GF-D8 (cell line): ENCODE measurements at regions not wholly inside any gene's neighbourhood (a gene's known extent, or its start where the extent isn't known, plus 50 kb on each side); places are given as distances from the start of the nearest gene placed in this dataset.

Experiments used
- DNase-seq: peaks from one replicate; lab custom pipeline; 2025; lab: John Stamatoyannopoulos, UW

DNA sequence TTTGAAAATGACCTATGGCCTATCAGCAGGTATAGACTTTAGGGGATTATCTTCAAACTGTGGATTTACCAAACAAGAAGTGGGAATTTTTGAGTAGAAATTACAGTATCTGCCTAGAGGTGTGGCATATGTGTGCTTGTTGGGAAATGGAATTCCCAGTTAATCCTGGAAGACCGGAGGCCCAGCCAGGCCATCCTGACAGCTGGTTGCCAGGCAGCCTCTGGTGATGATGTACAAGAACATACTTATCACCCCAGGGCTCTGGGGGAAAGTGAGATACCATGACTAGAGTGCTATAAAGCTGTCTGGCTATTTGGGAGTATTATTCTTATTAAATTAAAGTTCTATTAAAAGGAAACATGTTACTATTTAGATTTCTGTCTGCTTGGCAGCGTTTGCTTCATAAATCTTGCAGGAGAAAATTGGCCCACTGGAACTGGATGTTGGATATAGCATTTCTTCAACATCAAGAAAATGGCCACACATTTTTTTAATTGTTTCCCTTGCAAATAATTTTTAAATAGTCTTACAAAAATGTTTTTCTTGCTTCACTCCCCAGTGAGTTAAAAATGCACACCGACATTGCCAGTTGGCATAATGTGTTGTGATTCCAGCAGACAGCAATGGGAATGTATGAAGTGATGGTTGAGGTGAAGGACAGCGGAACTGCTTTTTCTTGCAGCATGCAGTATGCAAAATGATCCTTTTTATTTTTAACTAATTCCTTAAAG is 187.8 kb downstream of the MYLK4 start:
- DNase-seq = no peak

DNA sequence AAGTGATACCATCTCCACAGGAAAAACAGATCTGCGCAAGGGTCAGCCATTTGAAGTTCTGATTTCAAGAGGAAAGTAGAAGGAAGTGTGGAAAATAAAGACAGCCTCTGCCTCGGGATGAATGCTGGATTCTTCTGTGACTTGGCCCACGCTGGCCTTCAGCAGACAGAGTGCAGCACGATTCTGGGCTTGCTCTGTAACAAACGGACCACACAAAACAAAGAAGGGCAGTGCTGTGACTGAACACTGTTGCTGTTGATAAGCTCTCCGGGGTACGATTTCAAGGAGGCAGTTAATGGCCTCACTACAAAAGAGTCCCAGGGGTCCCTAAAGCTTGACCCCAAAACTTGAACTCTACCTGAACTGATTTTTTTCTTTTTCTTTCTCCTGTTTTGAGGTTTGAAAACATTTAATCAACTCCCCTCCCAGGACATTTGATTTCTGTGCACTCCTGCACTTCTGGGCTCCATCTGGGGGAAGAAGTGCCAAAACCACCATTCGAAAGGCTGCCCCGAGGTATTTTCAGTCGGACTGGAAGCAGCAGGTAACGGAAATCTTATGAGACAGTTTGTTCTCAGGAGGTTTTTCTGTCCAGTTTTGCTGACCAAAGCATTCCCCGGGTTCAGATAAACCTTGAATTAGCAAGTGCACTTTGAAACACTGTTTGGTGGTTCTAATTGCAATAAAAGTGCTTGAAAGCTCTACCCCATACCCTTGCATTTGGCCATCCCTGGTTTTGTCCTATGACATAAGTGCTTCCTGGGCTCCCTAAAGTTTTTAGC is 189.6 kb downstream of the MYLK4 start:
- no peak for DNase-seq

DNA sequence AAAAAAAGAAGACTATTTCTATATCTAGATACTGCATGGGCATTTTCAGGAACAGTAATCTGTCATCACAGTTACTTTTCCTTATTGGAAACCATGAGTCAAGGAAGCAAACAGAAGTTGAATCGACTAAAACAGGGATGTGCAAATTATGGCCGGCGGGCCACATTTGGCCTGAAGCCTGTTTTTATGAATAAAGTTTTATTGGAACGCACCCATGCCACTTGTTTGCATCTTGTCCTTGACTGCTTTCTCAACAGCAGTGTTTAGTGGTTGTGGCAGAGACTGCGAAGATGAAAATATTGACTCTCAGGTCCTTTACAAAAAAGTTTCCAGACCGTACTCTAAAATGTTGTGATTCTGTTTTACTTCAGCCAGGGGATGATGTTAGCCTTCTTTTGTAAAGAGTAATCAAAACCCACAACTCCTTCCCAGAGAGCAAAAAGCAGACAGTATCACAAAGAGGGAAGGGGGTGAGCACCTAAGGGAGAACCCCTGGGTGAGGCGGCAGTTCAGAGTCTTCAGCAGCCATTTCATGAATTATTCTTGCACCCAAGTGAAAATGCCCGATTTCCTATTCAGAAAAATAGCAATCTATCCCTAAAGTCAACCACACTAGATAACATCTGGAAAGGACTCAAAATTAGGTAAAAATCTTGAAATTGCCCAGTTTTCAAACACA is 190.4 kb downstream of the MYLK4 start:
- DNase-seq = no peak

DNA sequence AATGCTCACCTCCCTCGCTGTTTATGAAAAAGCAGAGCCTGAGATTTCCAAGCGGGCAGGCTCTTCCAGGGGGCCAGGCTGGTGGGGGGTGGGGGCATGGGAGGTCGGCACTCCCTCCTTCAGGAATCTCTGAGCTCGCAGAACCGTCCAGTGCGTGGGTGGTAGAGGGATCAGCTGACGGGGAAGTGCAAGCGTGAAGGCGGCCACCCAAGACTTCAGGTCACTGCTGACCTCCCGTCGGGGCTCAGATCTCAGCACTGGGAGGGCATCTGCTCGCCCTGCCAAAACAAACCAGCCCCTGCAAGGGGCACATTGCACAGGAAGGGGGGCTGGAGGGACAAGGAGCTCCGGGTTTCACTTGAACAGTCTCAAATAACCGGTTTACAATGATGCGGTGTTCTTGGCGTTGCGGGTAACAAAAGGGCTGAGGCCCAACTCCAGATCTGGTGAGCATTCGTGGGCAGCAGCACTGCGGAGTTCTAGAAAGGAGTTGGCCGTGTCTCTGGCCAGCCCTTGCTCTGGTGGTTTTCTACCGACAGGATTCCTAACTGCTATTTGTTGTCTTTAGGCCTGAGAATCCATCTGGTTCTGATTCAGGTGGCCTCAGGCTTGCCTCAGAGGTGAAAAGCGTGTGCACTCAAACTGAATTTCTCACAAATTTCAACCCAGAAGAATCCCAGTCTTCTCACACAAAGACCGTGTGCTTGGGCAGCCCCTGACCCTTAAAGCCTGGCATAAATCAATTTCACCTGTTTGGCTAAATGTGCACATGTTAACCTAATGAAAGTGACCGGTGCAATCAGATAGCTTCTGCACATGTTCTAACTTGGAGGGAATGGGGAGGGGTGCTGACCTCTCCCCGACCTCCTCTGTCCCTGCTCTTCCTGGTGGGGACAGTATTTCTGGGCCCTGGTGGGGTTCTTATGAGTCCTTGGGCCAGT is 191.6 kb downstream of the MYLK4 start:
- DNase-seq = no peak

DNA sequence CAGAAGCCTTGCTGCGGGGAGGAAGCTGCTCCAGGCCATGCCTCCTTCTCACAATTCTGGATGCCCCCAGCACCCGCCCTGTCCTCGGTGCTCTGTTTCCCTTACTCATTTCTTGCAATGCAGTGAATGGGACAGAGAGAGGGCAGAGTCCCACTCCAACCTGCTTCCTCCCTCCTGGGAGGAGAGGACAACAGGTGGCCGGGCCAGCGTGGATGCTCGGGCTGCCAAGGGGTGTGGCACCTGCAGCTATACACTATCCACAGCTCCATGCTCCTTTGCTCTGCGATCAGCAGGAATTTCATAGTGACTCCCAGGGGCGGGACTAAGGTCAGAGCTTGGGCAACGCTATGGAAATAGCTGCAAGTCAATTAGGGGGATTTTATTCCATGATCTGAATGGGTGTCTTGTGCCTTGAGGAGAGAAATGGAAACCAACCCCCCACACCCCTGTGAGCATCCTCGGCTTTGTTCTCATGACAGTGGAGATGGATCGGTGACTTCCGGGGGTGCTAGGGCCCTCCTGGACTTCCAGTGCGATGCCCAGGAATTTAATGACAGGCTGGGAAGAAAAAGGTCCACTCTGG is 192.5 kb downstream of the MYLK4 start:
- no peak for DNase-seq

DNA sequence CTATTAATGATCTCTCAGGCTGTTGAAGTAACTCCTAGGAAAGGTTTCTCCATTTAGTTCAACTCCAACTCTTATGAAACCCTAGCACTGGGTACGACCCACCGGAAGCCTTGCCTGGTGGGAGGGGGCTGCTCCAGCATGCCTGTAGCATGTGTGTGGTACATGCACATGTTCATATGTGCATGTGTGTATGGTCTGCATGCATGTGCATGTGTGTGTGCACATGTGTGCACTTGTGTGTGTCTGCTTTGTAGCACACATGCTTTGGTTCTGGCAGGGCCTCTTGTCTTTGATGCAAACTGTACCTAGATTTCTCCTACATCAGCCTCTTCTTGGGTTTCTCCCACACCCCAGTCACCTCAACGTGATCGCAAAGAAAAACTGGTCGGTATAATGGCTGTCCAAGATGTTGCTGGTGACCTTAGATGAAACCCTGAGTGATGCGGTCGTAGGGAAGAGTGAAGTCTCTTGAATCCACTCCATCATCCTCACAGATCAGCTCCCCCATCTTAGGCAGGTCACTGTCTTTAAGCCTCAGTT is 193.5 kb downstream of the MYLK4 start:
- no peak for DNase-seq

DNA sequence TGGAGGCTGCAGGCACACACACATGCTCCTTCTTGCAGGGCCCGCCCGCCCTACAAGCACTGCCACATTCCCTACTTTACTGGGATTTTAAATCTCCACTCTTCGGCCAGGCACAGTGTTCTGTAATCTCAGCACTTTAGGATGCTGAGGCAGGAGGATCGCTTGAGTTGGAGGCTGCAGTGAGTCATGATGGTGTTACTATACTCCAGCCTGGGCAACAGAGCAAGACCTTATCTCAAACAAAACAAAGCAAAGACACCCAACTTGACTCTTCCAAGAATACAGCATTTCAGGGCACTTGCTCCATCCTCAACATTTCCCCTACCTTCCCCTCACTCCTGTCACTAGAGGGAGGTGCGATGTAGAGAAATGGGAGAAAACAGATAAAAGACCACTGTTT is 194.0 kb downstream of the MYLK4 start:
- no peak for DNase-seq

DNA sequence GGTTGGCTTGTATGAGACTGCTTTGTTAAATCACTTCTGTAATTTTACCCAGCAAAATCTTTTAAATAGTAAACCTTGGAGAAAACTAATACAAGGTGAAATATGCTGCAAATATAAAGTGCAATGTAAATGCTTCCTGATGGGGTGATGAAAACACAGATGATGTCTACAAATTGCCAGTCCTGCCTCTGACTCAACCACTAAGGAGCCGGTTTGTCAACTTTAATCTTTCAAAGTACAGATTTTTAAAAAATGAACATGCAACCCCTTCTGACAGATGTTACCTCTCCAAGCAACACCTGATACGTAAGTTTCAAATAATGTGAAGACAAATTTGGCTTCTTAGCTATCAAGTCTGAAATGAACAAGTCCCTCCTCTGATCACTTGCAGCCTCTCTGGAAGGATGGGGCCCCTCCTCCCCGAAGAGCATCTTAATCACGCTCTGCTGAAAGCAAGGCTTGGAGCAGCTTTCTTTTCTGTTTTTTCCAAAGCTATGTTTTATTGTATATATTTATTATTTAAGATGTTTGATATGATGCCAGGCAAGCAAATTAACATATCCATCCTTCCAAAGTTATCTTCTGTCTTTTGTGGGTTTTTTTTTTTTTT is 196.0 kb downstream of the MYLK4 start:
- DNase-seq = no peak

DNA sequence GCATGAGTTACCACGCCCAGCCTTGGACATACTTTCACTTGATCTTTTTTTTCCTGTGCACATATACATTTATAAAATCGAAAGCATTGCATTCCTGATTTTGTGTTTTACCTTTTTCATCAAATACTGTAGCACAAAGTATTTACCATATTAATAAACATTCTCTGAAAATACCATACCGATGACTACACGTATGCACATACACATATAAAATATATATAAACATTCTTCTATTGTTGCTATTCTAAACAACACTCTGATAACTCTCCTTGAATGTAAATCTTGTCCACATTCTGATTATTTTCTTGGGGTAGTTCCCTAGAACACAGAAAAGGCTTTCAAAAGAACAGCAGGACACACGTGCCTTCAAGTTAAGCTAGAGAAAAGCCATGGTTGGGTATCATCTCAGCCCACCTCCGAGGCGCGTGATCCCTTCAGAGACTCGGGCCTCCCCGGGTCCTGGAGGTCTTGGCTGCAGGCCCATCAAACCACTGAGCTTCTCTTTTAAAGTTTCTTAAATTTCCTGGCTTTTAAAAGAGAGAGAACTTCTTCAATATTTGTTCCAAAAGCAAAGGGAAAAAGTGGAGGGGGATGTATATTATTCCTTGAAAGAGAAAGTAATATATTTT is 198.1 kb downstream of the MYLK4 start:
- no peak for DNase-seq

DNA sequence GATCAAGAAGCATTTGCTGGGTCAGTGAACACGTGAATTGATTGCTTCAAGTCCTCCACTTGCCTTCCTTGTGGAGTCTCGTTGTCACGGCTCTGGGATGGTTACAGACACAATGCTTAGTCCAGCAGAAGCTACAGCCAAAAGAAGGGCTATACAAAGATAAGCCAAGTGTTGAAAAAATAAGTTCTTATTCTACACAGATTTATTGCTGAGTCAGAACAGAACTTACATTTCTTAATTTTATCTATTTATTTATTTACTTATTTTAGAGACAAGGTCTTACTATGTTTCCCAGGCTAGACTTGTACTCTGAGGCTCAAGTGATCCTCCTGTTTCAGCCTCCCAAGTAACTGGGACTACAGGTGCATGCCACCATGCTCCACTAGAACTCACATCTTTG is 199.0 kb downstream of the MYLK4 start:
- no peak for DNase-seq

DNA sequence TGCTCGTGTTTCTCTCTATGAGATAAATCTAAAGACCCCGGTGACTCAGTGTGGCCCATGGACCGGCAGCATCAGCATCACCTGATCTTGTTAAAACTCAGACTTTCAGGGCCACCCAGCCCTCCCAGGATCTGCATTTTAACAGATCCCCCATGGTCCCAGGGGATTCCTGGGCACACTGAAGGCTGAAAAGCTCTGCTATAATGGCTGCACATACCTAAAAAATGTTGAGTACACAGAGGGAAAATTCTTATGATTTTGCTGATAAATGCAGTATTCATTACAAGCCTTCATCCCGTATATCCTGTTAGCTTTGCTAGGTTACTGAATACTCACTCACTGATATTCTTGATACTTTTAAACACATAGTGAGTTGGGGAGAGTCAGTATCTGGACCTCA is 200.5 kb downstream of the MYLK4 start:
- no peak for DNase-seq

DNA sequence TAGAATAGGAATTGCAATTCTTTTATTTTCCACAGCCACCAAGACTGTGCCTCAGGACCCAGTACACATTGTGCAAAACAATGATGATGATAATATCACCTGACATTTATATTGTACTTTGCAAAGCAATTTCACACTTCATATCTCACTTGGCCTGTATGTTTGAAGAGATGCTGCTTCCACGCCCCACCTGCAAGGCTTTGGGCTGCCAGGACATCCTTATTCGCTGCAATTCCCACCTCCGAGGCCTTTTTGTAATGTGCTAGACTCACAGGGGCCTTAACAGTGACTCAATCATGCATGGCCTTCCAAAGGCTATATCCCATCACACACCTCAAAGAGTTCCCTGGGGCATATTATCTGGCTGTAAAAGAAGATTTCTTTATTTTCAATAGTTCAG is 200.9 kb downstream of the MYLK4 start:
- DNase-seq = no peak

DNA sequence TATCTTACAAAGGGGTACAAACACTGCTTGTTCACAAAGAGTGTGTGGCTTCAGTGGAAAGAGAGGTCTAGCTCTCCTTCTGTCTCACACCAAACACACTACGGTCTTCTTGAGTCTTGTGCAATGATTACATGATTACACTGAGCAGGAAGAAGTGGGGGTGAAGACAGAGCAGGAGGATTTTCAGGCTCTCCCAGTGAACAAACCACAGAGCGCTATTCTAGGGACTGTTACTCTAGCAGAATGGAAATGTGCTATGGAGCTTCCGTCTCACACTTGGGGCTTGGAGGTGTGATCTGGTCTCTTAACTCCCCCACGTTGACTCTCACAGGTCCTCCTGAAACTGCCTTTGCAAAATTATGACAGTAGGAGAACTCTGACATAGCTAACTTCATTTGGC is 203.4 kb downstream of the MYLK4 start:
- peak; percentile 71 for DNase-seq

DNA sequence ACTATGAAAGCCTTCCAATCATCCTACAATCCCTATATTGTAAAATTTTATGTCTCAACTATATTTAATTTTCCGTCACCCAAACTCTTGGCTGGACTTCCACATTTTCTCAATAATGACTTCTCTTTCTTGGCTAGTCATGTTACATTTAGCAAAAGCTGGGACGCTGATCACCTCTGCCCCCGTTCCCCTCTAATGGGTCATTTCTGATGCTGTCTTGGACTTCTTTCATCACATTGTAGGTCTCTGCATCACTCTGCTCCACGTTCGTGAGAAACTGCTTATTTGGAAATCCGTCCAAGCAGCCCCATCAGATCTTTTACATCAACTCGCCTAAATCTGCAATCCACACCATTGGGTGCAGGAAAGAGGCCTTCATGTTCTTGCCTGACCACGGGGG is 203.8 kb downstream of the MYLK4 start:
- no peak for DNase-seq

DNA sequence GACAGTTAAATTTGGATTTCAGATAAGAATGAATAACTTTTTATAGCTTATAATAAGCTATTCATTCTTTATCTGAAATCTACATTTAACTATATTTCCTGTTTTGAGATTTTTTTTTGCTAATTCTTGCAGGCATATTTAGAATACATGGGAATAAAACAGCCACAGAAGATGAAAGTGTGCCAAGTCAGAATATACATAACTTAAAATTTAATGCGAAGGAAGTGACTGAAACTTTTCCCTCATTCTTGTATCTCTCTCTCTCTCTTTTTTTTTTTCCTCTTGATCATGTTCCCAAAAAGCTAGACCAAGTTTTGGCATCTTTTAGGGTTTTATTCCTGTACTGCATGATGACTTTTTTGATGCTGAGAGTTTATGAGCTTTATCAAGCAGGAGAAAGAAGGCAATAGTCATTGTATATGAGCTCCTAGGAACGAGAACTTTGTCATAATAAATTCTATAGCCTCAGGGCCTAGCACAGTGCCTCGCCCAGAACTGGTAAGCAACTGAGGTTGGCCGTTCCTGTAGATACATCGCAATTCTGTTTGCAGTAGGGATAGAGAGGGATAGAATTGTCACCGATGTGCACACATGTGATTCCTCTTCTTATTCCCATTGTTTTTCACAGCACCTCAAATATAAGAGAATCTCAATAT is 205.2 kb downstream of the MYLK4 start:
- DNase-seq = no peak

DNA sequence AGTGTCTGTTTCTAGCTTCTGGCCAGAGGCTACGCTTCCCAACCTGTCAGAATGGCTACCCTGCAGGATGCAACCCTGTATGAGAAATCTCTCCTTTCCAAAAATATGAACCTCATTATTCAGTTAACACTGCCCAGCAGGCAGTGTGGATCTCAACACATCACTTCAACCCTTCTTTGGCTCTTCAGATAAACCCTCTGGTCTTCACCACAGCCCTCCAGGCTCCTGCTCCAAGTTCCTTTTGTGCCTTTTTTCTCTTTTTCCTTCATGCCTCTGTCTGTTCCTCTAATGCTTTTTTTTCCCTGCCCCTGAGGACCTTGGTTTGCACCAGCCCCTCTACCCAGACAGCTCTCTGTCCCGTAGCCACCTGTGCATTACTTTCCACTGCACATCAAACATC is 207.4 kb downstream of the MYLK4 start:
- DNase-seq = no peak

DNA sequence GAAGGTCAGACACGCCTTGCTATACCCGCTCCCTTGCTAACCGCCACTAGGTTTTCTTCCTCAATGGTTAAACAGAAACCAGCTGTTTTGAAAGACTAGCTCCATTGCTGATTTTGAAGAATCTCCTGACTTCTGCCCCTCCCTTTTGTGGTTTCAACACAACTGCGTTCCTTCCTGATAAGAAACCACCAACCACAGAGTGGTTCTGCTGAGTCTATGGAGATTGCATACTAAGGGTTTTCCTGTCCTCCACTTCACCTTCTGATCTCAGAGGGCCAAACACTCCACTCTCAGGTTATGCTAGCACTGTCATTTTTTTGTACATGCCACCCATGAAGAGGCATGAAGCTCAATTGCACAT is 207.9 kb downstream of the MYLK4 start:
- DNase-seq = peak; percentile 99

DNA sequence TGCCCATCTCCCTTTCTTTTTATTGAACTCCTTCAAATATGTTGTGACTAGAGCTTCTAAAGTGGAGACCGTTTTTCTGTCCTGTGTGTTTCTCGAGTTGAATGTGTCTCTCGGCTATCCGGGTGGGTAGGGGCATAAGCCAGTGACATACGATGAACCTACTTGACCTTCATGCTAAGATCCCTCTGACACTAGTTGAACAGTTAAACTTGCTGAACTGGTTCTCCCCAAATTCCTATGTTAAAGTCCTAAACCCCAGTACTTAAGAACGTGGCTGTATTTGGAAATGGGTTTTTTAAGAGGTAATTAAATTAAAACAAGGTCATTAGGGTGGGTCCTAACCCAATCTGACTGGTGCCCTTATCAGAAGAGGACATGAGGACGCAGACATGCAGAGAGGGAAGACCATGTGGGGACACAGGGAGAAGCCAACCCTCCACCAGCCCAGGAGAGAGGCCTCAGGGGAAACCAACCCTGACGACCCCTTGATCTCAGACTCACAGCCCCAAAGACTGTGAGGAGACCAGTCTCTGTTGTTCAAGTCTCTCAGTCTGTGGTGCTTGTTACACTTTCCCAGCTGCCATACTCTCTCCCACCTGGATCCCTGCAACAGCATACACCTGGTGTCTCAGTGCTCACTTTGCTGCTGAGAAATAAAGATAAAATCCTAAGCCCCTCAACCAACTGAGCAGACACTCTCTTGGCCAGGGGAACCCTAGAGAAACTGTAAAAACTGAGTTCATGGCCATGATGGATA is 208.4 kb downstream of the MYLK4 start:
- DNase-seq = no peak

DNA sequence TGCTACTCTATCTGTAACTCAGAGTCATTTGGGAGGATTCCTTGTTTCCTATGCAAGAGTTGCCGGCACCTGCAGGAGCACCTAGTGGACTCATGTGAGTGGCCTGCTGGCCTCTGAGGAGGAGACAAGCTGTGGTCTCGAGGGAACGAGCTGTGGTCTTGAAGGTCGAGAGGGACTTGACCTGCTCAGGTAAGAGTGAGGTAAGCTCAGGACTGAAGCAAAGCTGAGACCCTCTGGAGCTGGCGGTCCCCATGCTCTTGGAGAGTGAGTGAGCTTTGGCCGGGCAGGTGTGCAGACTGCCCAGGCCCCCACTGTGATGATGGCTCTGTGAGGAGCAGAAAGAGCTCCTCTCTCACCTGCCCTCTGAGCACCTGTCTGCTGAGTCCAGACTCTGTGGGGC is 214.3 kb downstream of the MYLK4 start:
- DNase-seq = no peak
